Esophagus muscularis mucosa (tissue), 3 donors: ENCODE measurements at regions not wholly inside any gene's neighbourhood (a gene's known extent, or its start where the extent isn't known, plus 50 kb on each side); places are given as distances from the start of the nearest gene placed in this dataset.

ENCODE experiments used
- CTCF ChIP-seq, 3 experiments: fragments of 200-600 bp in 2 of 3; fragments of 450-650 bp in 1 of 3; sonication (generic) in 2 of 3; IDR thresholded peaks; one replicate each; pipeline ENCODE4 v1.5.1; 2017 to 2019; ENCODE audit warnings: antibody characterized with exemption in 3 of 3, mild to moderate bottlenecking in 2 of 3, moderate library complexity in 1 of 3
- POLR2A ChIP-seq: fragments of 450-650 bp; IDR thresholded peaks from one replicate; pipeline ENCODE4 v1.6.1; 2017; ENCODE audit warnings: antibody characterized with exemption, moderate library complexity, mild to moderate bottlenecking, low read depth

- TF ChIP-seq CTCF (IDR thresholded peaks at IDR 0.05) = no peak
- no peak for TF ChIP-seq POLR2A
Observed at GRCh38 chr4:106495476-106495875, 126.9 kb upstream of the GIMD1 start.
